ENCODE measurements at regions not wholly inside any gene's neighbourhood (a gene's known extent, or its start where the extent isn't known, plus 50 kb on each side); places are given as distances from the start of the nearest gene placed in this dataset.
"Not testable (repeated sequence)": the region's sequence is repeated elsewhere in the genome, so short reads cannot be mapped to it uniquely, and the experiment has no call there.

DNA sequence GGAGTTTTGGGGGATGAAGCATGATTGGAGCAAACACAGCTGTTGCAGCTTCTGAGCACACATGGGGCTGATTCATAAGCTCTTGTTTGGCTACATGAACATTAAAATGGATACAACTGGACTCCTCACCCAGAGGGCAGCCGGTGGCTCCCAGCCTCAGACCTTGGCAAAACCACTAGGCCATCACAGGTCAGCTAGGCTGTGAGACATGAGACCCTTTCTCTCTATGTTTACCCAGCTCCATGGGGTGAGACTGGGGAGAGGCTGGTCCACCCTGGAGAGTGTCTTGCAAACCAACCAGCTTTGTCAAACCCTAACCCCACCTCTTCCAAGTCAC lies 388.7 kb downstream of the PTPRU start:
- no peak for DNase-seq (ENCODE audit: extremely low read depth in 1 of 2, low read depth in 1 of 2)

DNA sequence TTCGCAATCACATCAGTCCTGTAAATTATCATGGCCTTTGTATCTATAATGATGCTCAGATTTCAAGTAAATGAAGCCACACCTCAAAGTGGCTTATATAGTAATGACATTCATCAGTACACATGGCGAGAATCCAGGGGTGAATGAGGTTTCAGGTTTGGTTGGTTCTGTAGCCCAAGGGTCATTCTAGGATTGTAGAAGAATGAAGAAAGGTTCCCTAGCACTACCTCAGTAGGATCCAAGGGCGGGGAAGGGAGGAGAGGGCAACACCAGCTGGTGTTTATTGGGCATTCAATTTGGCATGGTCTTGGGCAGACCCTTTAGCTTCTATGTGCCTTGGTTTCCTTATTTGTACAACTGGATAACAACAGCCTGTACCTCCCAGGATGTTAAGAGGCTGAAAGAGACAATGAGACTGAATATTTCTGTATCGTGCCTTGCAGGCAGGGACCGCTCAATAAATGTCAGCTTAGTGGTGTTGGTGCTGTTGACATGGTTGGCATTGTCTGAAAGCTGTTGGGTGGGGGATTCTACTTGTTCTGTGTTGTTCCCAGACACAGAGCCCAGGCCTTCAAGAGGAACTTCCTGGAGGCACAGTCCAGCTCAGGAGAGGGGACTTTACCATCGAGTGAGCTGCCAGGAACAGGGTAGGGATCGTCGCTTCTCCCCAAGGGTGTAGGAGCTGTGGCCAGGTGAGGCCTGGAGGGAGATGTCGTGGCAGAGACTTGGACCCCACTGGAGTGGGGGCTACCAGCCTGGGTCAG lies 388.2 kb downstream of the PTPRU start:
- no peak for DNase-seq (ENCODE audit: extremely low read depth in 1 of 2, low read depth in 1 of 2)

DNA sequence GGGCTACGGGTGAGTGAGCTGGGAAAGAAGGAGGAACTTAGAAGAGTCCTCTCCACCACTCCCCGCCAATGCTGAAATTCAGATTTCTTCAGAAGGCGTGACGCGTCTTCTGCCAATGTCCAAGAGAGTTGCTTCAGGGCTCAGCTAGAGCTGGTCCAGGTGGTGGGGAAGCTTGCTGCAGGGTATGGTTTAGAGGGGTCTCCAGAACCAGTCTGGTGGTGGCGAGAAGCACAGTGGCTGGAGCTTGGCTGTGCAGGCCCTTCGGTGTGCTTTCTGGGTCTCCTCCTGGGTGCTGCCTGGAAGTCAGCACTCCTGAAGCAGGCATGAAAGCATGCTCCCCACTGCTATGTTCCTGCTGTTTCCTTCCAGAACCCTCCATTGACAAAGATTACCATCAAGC lies 387.2 kb downstream of the PTPRU start:
- DNase-seq (ENCODE audit: extremely low read depth in 1 of 2, low read depth in 1 of 2), result no peak

DNA sequence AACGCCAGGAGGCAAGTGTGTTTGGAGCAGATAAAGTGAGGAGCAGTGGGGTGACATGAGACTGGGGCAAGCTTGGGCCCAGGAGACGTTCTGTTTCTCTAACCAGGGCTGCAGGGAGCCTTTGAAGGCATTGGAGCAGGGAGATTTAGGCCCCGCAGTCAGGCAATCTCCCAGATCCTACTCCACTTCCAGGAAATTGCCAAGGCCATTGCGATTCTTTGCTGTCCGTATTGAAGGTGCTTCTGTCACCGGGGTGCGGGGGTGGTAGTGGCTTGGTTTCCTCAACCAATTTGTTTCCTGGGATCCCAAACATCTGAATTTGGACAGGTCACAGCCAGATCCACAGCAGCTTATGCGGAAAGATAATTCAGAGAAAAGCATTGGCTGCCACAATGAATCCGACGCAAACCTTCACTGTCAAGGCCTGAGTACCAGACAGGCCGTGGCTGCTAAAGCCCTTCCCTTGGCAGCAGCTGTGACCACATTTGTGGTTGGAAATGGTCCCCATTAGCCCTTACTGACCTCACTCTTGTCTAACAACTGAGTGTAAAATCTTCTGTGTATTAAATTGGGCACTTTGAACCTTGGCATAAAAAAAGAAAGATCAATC lies 385.6 kb downstream of the PTPRU start:
- no peak for DNase-seq (ENCODE audit: extremely low read depth in 1 of 2, low read depth in 1 of 2)

DNA sequence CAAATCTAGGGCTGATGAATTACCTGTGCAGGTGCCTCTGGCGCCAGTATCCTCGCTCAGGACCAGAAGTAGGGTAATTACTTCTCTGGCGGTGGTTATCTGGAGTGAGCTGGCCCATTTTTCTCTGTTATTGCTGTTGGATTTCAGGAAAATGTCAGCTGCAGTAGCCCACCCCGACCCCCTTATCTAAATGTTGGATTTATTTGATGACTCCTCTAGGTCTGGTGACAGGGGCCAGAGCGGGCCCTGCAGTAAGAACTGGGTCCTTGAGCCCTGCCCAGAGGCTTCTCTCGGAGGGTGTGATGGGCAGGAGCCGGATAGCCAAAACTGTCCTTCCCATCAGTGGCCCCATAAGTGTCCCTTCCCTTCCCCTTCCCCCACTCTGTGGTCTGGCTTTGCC lies 384.3 kb downstream of the PTPRU start:
- no peak for DNase-seq (ENCODE audit: extremely low read depth in 1 of 2, low read depth in 1 of 2)

DNA sequence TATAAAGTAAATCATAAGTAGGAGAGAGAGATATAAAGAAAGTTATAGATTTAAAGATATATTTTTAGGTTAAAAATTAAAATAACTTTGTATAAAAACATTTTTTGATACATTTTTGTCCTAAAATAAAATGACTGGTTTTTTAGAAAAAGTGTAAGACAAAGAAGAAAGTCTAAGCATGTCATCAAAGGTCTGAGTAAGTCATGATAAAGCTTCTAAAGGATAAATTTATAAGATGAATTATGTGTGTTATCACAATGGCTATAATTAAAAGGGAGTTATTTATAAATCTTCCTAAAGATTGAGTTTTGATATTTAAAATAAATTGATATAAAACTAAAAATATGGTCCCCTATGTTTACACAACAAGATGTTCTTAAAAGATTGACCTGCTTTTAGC lies 370.9 kb downstream of the PTPRU start:
- no peak for DNase-seq (ENCODE audit: extremely low read depth in 1 of 2, low read depth in 1 of 2)

DNA sequence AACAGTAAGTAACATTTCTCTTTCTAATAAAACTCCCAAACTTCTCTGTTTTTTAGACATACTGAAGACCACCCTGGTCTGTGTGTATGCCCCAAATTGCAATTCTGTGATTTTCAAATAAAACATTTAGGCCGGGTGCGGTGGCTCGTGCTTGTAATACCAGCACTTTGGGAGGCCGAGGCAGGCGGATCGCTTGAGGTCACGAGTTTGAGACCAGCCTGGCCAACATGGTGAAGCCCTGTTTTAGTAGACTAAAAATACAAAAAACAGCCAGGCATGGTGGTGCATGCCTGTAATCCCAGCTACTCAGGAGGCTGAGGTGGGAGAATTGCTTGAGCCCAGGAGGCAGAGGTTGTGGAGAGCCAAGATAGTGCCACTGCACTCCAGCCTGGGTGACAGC lies 368.5 kb downstream of the PTPRU start:
- DNase-seq (ENCODE audit: extremely low read depth in 1 of 2, low read depth in 1 of 2), result not testable (repeated sequence)

DNA sequence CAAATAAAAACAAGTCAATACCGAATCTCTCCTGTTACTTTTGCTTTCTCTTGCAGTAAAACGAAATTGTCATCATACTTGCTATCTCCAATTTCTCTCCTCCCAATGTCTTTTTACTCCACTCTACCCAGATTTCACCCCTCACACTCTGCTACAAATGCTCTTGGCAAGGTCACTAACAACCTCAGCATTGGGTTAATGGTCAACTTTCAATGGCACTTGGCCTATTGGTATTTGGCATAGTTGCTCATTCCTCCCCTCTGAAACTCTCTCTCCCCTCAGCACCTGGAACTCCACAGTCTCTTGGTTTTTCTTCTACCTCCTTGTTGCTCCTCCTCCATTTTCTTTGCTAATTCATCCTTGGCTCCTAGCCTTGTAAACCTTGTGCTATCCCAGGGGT lies 367.3 kb downstream of the PTPRU start:
- DNase-seq (ENCODE audit: extremely low read depth in 1 of 2, low read depth in 1 of 2), result no peak

DNA sequence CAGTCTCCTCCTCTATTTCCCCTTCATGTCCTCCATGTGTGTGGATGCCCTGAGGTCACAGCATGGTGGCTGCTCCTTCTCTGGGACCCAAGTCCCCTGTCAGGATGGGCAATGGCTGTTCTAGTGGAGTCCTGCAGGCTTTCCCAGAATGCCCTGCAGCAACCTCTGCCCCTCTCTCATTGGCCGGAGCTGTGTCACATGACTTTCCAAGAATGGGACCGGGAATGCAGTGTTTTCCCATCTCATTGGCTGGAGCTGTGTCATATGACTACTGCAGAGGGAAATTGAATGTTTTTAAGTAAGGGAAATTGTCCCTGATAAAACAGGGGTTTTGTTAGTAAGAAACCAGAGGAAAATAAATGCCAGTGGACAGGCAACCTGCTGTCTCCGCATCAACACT lies 365.9 kb downstream of the PTPRU start:
- DNase-seq (ENCODE audit: extremely low read depth in 1 of 2, low read depth in 1 of 2), result no peak

DNA sequence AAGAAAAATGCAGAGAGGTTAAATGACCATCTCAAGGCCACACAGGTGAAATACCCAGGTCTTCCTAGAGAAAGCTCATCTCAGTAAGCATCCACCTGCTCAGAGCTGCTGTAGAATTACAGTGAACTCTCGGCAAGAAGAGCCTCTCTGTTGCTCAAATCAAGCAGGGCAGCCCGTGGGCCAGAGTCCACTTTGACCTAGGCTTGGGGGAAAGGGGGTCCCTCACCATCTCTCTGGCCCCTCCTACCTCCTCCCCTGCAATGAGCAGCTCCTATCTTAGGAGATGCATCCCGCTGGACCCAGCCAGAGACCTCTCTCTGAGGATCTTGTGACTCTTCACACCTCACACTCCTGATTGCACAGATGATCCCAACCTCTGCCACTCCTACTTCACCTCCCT lies 364.7 kb downstream of the PTPRU start:
- DNase-seq (ENCODE audit: extremely low read depth in 1 of 2, low read depth in 1 of 2), result no peak

DNA sequence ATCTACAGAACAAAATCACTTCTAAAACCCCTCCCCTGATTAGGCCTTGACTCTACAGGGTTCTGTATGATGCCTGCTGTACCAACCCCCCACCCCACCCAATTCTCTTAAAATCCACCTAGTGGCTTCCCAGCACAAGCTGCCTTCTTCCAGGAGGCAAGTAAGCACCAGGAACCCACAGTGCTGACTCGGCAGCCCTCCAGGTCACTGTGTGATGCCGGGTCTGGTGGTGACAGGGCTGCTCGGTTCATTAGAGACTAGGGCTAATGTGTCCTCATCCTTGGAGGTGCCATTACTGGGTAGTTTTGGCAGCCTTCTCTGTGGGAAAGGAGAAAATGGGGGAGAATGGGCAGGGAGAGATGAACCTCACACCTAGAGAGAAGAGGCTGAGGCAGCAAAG lies 363.5 kb downstream of the PTPRU start:
- no peak for DNase-seq (ENCODE audit: extremely low read depth in 1 of 2, low read depth in 1 of 2)

DNA sequence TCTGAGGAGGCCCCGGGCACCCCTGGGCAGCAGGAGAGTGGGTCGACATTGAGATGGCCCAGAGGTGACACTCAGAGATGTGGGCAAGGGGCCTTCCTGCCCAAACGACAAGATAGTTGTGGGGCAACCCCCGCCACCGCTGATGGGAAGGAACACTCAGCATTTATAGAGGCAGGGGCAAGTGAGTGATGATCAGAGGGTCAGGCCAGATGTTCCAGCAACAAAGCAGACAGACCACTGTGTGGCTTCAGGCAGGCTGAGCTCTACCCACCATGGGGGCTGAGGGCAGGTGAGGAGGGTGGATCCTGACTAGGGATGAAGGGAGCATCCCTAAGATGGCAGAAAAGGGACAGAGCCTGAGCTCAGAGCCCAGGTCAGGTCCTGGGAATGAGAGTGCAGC lies 362.7 kb downstream of the PTPRU start:
- DNase-seq (ENCODE audit: extremely low read depth in 1 of 2, low read depth in 1 of 2), result no peak

DNA sequence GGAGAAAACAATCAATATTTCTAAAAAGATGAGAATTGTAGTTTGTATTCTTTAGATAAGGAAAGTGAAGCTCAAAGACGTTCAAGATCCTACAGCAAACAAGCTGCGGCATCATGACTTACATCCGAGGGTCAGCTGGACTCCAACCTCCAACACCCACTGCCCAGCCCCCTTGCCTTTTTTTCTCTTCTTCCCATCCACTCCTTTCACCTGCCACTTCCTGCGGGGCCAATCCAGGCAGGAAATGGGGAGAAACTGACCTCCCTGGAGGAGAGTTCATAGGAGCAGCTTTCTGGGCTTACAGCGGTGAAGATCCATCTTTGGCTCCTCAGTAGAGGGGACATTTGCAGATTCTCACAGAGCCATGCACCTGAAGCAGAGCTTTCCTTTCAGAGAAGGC lies 361.5 kb downstream of the PTPRU start:
- no peak for DNase-seq (ENCODE audit: extremely low read depth in 1 of 2, low read depth in 1 of 2)

DNA sequence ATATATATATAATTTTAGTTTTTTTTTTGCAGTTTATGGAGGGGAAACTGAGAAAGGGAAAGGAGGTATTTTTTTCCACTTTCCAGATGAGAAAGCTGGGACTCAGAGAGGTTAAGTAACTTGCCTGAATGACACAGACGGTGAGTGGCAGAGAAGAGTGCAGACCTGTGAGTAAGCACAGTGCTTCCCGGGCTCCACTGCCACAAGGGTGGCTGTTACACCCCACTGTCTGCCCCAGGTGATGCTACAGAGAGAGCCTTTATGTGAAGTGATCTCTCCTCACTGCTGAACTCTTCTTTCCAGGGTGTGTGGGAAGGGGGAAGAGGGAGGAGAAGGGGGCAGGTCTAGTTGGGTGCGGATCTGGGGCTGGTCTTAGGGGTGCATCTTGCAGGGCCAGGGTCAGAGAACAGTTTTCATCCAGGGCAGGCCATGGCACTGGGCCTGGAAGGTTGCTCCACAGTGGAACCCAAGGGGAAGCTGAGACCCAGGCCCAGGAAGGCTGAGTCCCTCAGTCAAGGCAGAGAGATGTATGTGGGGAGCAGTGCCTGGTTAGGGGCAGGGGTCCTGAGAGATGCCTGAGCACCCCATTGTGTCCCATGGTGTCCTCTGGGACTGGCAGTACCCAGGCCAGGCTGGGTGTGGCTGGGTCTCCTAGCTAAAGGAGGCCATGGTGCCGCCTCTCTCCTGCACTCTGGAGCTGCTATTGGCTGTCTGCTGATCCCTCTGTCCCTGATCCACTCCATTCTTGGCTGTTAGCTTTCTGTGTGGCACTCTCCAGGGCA lies 357.5 kb downstream of the PTPRU start:
- no peak for DNase-seq (ENCODE audit: extremely low read depth in 1 of 2, low read depth in 1 of 2)

DNA sequence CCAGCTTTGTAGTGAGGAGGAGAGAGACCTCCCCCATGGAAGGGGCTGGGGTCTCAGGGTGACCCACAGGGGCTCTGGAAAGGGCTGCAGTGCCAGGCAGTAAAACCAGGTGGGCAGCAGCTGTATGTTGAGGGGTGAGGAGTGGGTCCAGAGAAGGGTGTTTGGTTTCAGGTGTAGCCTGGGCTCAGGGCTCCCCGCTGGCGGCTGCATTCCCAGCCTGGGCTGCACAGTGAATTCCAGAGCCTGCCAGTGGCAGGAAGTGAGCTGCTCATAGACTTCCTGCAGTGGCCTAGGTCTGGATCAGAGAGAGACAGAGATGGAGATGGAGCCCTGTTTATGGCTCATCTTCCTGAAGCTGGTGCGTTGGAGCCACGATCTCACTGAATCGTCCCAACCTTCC lies 356.4 kb downstream of the PTPRU start:
- DNase-seq (ENCODE audit: extremely low read depth in 1 of 2, low read depth in 1 of 2), result no peak

DNA sequence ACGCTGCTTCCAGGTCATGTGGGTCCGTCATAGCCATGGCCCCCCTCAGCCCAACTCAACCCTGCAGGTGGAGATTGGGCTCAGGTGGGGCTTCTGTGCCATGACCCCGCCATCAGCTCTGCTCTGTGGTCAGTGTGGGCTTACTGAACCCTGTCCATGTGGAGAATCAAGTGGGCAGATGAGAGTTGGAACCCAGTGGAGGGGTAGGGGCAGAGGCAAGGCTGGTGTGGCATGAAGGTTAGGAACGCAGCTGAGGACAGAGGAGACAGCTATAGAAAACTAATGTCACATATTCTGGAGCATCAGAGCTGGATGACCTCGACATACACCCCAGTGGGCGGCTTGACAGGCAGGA lies 355.9 kb downstream of the PTPRU start:
- DNase-seq (ENCODE audit: extremely low read depth in 1 of 2, low read depth in 1 of 2), result no peak

DNA sequence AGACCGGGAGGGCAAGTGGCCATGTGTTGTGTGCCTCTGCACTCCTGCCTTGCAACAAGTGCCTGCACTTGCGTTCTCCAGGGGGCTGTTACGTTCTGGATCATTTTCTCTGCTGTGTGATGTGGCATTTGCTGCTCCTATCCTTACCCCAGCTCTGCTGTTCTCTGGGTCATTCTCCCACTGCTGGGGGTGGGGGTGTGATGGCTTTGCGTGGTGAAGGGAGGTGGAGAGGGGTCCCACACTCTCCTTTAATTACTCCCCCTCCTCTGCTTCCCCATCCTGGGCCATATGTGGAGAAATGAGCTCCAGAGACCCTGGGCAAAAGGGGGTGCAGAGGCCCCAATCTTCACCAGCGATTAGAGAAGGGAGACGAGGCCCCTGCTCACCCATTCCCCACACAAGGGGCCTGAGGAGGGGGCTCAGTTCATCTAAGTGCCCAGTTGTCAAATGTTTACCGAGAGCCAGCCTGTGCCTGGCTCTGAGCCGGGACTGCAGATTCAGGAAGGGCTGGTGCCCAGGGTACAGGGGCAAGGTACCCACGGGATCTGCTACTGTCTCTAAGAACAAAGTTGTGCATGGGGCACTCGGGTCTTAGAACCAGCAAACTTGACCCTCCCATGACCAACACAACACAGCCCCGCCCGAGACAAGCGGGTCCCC lies 355.4 kb downstream of the PTPRU start:
- DNase-seq (ENCODE audit: extremely low read depth in 1 of 2, low read depth in 1 of 2), result no peak

DNA sequence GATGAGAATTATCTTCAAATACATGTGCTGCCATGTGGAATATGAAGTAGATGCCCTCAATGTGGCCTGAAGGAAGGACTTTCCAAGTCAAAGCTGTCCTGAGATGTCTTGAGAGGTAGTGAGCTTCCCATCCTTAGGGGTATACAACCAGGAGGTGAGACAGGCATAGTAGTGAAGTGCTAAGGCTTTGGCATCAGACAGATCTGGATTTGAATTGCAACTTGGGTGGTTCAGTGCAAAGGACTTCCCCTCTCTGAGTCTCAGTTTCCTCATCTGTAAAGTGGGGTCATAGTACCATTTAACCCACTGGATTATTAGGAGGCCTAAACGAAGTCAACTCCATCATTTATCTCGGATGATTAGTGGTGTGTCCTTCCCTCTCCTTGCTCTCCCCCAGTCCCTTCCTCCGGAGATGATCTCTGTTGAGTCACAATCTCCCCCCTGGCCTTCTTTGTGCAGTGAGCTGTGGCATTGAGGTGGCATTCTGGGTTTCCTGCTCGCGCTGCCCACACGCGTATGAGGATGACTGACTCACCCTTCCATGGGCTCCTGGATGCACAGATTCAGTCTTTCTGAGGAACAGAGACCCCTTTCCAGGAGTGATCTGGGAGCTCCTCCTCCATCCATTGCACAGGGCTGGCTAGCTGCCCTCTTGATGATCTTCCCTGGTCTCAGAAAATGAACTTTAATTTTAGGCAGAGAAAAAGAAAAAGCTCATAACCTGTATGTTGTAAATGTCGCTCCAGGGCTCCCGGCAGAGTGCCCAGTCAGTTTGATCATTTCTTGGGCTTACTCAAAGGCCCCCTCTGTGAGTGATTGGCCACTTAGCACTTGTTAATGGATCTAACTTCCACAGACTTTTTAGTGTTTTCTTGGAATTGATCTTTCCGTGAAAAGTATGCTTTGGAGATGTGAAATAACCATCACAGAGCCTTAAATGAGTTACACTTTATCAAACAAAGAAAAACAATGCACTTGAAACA lies 354.6 kb downstream of the PTPRU start:
- no peak for DNase-seq (ENCODE audit: extremely low read depth in 1 of 2, low read depth in 1 of 2)

DNA sequence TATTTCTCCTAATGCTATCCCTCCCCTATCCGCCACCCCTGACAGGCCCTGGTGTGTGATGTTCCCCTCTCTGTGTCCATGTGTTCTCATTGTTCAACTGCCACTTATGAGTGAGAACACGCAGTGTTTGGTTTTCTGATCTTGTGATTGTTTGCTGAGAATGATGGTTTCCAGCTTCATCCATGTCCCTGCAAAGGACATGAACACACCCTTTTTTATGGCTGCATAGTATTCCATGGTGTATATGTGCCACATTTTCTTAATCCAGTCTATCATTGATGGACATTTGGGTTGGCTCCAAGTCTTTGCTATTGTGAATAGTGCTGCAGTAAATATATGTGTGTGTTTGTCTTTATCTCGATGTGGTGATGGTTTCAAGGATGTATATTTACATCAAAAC lies 353.4 kb downstream of the PTPRU start:
- not testable (repeated sequence) for DNase-seq (ENCODE audit: extremely low read depth in 1 of 2, low read depth in 1 of 2)

DNA sequence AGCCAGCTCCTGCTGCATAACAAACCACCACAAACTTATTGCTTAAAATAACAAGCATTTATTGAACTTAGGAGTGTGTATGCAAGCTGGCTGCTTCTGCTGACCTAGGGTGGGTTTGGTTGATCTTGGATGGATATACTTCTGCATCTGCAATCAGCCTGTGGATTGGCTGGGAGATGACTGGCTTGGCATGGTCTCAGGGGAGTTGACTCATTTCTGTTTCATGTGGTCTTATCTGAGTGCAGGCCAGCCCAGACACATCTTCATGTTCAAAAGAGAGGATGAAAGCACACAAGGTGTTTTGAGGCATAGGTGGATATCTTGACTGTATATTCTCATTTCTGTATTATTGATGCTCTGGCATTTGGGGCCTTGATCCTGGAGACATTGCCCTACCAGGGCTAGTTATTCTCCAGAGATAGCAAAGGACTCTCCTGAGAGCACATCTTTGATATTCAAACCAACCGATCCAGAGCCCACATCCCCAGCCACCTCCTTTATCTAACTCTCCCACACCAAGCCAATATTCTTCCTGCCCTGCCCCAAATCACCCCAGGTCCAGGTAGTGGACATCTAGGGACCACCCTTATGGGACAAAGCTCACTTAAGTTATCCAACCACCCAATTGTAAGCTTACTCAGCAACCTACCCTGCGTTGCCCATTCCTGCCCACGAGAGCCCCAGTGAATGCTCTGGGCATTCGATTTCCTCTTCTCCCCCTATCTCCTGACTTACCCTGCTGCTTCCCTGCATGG lies 350.8 kb downstream of the PTPRU start:
- DNase-seq (ENCODE audit: extremely low read depth in 1 of 2, low read depth in 1 of 2), result no peak
